ENCODE measurements at regions not wholly inside any gene's neighbourhood (a gene's known extent, or its start where the extent isn't known, plus 50 kb on each side); places are given as distances from the start of the nearest gene placed in this dataset.

- no peak for DNase-seq
These were observed 637.2 kb upstream of the NUDT12 start for GRCh38 chr5:104199771-104200170.

- no peak for DNase-seq
These were observed 635.6 kb upstream of the NUDT12 start for GRCh38 chr5:104198156-104198555.

- no peak for DNase-seq
These were observed 627.3 kb upstream of the NUDT12 start for GRCh38 chr5:104189909-104190308.

GRCh38 chr5:104189031-104189430 is 626.4 kb upstream of the NUDT12 start:
- no peak for DNase-seq

- no peak for DNase-seq
These were observed 625.1 kb upstream of the NUDT12 start for GRCh38 chr5:104187656-104188055.

- no peak for DNase-seq
These were observed 623.9 kb upstream of the NUDT12 start for GRCh38 chr5:104186510-104186909.

- DNase-seq: no peak
These were observed 623.5 kb upstream of the NUDT12 start for GRCh38 chr5:104186100-104186499.

GRCh38 chr5:104184264-104184663 is 621.7 kb upstream of the NUDT12 start:
- DNase-seq: no peak

- DNase-seq: no peak
These were observed 616.4 kb upstream of the NUDT12 start for GRCh38 chr5:104178829-104179456.

- DNase-seq: no peak
These were observed 615.5 kb upstream of the NUDT12 start for GRCh38 chr5:104178066-104178465.

- DNase-seq: no peak
These were observed 615.1 kb upstream of the NUDT12 start for GRCh38 chr5:104177651-104178050.

GRCh38 chr5:104172976-104173375 is 610.4 kb upstream of the NUDT12 start:
- no peak for DNase-seq

- DNase-seq: no peak
These were observed 609.5 kb upstream of the NUDT12 start for GRCh38 chr5:104171958-104172690.

- DNase-seq: no peak
These were observed 608.3 kb upstream of the NUDT12 start for GRCh38 chr5:104170926-104171325.

- no peak for DNase-seq
These were observed 584.1 kb upstream of the NUDT12 start for GRCh38 chr5:104146652-104147051.

GRCh38 chr5:104139840-104140239 is 577.3 kb upstream of the NUDT12 start:
- no peak for DNase-seq

- no peak for DNase-seq
These were observed 567.7 kb upstream of the NUDT12 start for GRCh38 chr5:104130320-104130719.

GRCh38 chr5:104128348-104128747 is 565.8 kb upstream of the NUDT12 start:
- DNase-seq: no peak

GRCh38 chr5:104126980-104127379 is 564.4 kb upstream of the NUDT12 start:
- DNase-seq: no peak

- DNase-seq: no peak
These were observed 556.9 kb upstream of the NUDT12 start for GRCh38 chr5:104119529-104119928.

- no peak for DNase-seq
These were observed 549.0 kb upstream of the NUDT12 start for GRCh38 chr5:104111632-104112031.

- DNase-seq: no peak
These were observed 533.9 kb upstream of the NUDT12 start for GRCh38 chr5:104096451-104096850.

GRCh38 chr5:104095527-104095926 is 532.9 kb upstream of the NUDT12 start:
- DNase-seq: no peak

- no peak for DNase-seq
These were observed 526.5 kb upstream of the NUDT12 start for GRCh38 chr5:104088876-104089778.

Data from NCI-H187 treated with DMSO at 0.1 percent for 48 hours (cell line).